Activated CD4-positive, alpha-beta T cell treated with anti-CD3 and anti-CD28 coated beads, Interleukin-2, amount 50 U/mL, for 4 hours (primary cell): ENCODE measurements at regions not wholly inside any gene's neighbourhood (a gene's known extent, or its start where the extent isn't known, plus 50 kb on each side); places are given as distances from the start of the nearest gene placed in this dataset.
"Not testable (repeated sequence)": the region's sequence is repeated elsewhere in the genome, so short reads cannot be mapped to it uniquely, and the experiment has no call there.

Source experiments
- DNase-seq, 2 experiments: peaks; one replicate each; pipeline ENCODE4 v3.0.0-alpha.2; 2020

- DNase-seq: no peak
Measured at GRCh38 chr2:40962026-40962425, 510.1 kb upstream of the SLC8A1 start.

GRCh38 chr2:40964509-40965250 is 512.8 kb upstream of the SLC8A1 start:
- no peak for DNase-seq

GRCh38 chr2:40967451-40967850 is 515.6 kb upstream of the SLC8A1 start:
- no peak for DNase-seq

DNA sequence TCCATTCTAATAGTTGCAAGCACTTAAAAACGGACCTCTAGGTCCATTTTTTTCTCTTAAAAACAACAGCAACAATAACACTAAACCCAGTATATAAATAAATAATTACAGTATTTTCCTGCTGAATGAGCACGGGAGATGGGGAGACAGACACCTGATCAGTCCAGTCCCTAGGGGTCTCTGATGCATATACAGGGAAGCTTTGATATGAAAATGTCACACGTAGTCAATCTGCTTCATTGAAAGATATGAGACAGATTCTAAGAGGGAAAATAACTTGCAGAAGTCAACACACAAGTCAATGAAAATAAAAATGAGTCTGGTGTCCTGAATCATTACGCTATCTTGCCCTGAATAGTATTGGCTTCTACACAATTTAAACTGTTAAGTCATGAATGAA is 523.3 kb upstream of the SLC8A1 start:
- no peak for DNase-seq

DNA sequence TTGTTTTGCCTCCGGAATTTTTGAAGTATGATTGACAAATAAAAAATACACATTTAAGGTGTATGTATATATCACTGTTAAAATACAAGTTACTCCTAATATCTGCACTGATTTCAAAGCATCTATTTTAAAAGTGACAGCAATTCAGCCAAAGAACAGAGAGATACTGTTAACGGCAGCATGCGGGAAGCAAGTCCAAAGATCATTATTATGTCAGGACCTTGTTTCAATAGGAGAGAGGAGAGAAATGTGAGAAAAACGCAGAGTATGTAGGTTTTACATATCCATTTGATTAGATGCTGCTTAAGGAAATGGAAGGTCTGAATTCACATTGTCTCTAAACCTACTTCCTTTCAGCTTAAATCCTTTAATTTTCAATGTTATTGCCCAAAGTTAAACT is 545.5 kb upstream of the SLC8A1 start:
- no peak for DNase-seq

DNA sequence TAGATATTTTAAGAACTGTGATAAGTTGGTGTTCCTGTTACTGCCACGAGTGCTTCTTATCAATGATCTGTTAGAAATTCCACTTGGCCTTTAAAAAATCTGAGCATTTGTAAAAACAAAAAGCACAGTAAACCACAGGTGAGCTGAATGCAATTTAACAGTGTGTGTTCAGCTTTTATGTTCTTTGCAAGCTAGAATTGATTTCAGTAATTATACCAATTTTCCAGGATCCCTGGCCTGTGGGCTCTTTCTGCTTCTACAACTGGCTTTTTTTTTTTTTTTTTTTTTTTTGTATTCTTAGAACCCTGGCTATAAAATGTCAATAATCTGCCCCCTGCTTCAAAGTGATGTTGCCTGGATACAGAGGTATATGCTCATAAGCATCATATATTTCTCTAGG is 548.5 kb upstream of the SLC8A1 start:
- DNase-seq: no peak

DNA sequence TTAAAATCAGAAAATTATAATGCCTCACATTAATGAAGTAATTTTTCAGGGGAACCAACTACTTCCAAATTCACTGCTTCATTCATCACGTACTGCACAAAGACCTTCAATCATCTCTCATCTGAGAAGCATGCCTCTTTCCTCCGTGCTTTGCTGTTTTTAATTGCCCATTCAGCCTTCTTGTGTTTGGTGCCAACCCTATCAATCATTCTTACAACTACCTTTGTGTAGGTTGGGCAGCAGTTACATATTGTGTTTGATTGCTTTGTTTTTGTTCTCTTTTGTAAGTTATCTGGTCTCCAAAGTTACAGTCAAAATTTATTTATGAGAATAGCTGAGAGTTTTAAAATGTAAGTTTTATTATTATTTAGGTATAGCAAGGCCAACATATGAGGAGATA is 549.0 kb upstream of the SLC8A1 start:
- no peak for DNase-seq

GRCh38 chr2:41004700-41005099 is 552.8 kb upstream of the SLC8A1 start:
- no peak for DNase-seq

DNA sequence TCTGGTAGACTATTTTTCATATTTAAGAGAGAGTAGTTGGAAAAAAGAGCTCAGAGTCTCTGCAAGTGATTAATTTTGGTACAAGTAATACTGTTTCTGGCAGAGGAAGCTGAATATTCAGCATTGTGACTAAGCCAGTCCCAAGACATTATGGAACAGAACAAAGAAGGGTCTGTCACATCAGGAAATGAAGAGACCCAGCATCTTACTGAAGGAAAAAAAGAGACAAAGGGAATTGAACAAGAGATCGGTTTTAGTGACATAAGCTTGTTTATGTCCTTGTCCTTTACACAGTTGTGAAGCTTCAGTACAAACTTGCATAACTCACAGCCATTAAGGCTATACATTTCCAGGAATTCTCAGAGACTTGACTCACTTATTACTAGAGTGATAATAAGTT is 568.5 kb upstream of the SLC8A1 start:
- DNase-seq: no peak

DNA sequence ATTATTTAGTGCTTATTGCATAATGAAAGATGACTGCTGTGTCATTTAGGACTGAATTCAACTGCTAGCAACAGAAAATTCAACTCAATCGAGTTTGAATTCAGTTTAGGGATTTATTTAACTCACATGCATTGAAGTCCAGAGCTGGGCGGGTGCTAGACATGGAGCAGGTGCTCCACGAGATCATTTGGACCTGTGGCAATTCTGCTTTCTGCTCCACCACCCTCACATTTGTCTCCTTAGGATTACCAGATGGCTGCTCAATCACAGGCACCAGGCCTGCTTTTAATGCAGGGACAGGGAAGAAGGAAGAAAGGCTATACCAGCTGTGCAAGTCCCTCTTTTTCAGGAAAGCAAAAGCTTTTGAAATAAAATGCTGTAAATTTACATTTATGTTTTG is 572.9 kb upstream of the SLC8A1 start:
- no peak for DNase-seq

DNA sequence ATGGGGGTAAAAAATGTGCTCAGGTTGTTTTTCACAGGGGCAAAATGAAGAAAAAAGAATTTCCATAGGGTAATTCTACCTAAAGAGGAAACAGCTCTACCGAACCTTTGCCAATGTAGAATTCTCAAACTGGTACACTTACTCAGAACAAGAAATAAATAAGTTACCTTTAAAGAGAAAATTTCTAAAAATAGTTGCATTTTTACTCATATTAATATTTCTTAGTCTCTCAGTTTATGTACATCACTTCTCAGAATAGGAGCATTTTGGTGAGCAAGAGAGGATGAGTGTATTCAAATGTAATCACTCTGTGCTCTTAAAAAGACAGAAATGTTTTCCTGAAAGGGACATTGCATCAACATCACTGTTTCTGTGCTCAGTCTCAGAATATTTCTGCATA is 574.7 kb upstream of the SLC8A1 start:
- no peak for DNase-seq

GRCh38 chr2:41027095-41027494 is 575.2 kb upstream of the SLC8A1 start:
- DNase-seq: no peak

GRCh38 chr2:41031282-41031681 is 579.4 kb upstream of the SLC8A1 start:
- DNase-seq: no peak

DNA sequence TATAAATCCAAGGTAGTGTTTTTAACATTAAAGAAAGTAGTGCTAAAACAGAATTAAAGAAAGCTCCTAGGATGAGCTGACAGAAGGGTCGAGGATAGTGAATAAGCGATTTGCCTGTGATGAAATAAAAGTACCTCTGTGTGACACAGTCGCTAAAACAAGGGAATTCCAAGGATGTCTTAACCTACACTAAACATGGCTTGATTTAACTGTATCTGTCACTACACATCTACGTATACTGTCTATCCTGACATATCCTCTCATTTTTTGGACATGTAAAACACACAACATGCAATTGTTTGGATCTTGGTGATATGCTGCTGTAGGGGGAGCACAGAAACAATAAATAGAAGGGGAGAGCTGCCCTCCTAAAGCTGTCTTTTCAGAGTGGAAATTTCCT is 580.8 kb upstream of the SLC8A1 start:
- DNase-seq: no peak

DNA sequence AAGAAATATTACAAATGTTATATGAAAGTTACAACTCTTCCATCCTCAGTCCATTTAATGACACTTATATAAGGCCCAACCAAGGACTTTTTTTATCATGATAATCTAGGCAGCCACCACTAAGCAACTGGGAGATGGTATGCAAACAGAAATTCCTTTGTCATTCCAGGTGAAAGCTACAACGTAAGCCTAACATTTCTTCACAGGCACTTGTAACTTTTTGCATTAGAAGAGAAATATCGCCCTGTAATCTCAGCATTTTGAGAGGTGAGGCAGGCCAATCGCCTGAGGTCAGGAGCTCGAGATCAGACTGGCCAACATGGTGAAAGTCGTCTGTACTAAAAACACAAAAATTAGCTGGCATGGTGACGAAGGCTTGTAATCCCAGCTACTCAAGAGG is 581.2 kb upstream of the SLC8A1 start:
- no peak for DNase-seq

DNA sequence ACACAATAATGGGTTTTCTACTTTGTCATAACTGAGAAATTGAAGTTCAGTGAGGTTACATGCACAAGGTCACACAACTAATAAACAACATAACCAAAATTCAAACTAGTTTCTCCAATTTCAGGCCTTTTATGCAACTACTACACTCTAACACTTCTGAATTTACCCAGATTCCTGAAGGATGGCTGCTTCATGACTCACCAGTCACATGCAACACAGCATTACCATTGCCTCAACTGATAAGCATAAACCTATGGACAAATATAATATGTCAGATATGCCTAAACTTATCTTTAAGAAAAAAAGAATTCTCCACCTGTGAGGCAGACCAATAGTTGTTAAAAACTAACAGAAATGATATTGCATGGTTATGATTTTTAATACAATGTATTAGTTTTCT is 586.5 kb upstream of the SLC8A1 start:
- no peak for DNase-seq

DNA sequence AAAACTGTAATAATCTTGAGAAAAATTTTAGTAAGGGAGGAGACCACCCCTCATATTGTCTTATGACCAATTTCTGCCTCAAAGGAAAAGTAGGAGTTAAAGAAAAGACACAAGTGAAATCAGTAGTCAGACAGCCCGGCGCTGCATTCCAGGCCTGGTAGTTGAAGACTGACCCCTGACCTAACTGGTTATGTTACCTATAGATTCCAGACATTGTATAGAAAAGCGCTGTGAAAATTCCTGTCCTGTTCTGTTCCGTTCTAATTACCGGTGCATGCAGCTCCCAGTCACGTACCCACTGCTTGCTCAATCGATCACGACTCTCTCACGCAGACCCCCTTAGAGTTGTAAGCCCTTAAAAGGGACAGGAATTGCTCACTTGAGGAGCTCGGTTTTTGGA is 587.9 kb upstream of the SLC8A1 start:
- DNase-seq: not testable (repeated sequence)

DNA sequence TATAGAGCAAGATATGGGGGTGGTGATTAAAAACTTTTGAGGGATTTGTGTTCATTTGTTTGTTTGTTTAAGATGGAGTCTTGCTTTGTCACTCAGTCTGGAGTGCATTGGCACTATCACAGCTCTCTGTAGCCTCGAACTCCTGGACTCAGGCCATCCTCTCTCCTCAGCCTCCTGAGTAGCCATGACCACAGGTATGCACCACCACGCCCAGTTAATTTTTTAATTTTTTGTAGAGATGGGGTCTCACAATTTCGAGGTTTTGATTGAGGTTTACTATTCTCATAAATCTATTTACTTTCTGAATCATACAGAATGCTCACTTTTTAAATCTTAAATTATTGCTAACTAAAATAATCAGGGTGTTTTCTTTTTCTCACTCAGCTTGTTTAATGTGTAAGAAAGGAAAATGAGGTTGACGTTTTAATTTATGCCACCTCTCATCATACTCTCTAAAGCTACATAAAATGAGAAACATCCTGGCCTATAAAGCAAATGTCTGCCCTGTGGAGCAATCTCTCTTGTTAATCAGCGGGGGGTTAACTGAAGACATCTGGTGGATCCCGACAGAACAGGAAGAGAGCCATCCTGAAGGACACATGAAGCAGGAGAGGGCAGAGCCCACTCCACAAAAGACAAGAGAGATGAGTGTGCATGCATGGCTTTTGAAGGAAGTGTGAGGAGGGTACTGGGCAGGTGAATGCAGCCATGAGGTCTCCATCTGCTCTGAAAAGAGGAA is 589.1 kb upstream of the SLC8A1 start:
- no peak for DNase-seq

DNA sequence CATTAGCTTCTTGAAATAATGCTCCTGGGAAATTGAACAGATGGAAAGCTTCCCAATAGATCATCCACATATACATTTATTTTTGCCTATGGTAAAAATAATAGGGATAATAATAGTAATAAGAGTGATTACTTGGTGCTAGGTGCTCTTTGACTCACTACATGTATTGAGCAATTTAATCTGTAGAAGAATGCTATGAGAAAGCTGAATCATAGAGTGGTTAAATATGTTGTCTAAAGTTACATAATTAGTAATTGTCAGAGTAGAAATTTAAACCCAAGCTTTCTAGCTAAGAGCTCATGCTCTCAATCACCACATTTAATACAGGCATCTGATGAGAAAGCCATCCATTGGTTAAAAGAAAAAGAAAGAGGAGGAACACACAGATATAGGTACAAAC is 590.5 kb upstream of the SLC8A1 start:
- no peak for DNase-seq

- DNase-seq: no peak
Measured at GRCh38 chr2:41061356-41061755, 609.5 kb upstream of the SLC8A1 start.

DNA sequence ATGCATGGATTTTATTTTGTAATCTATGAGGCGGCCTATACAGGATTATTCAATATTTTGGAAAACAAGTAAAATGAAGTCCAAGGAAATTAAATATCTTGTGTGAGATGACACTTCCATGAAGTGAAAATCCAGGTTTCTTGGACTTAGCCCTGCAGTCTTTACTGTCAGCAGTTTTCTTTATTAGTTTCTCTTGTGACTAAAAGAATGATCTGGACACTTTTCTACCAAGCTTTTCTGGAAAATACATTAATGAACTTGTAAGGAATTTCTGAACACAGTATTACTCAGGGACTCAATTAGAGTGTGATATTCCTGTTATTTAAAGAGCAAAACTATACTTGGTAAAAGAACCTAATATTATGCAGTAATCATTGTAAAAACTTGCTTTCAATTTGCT is 610.4 kb upstream of the SLC8A1 start:
- DNase-seq: no peak

- no peak for DNase-seq
Measured at GRCh38 chr2:41066168-41066567, 614.3 kb upstream of the SLC8A1 start.

GRCh38 chr2:41068740-41069139 is 616.9 kb upstream of the SLC8A1 start:
- no peak for DNase-seq

- DNase-seq: no peak
Measured at GRCh38 chr2:41078341-41078740, 626.5 kb upstream of the SLC8A1 start.

GRCh38 chr2:41079011-41079410 is 627.1 kb upstream of the SLC8A1 start:
- DNase-seq: no peak
